HCT116 (cell line): ENCODE measurements at regions not wholly inside any gene's neighbourhood (a gene's known extent, or its start where the extent isn't known, plus 50 kb on each side); places are given as distances from the start of the nearest gene placed in this dataset.

Experiments
- ATAC-seq: fragments of 200-7000 bp; cut with Tn5 transposase; 2 replicates; pipeline ENCODE4 v1.9.1; 2020; ENCODE audit warnings: mild to moderate bottlenecking, moderate library complexity
- BruUV-seq: library from RNA; stranded (reverse); fragments of 400-500 nt; replicated peaks from 2 replicates; lab custom pipeline; 2021; lab: Mats Ljungman, UMichigan
- CTCF ChIA-PET: fragments of 300-600 bp; sonication (Branson Sonifier 250); formaldehyde crosslinking; loops from one replicate; lab custom pipeline; 2021; ENCODE audit warnings: antibody characterized with exemption; lab: Charles Lee
- POLR2A ChIA-PET: fragments of 300-600, 350-600 bp; sonication (Branson Sonifier 250); formaldehyde crosslinking; loops from one replicate; lab custom pipeline; 2021; ENCODE audit warnings: antibody characterized with exemption; lab: Charles Lee
- RAD21 ChIA-PET, 2 experiments: fragments of 300-600 bp; sonication (Branson Sonifier 250); formaldehyde crosslinking; loops; one replicate each; lab custom pipeline; 2023; ENCODE audit warnings: low total read pairs in 2 of 2; ENCODE audit not compliant: uncharacterized antibody in 2 of 2, unreplicated experiment in 2 of 2, low non-redundant PET in 1 of 2; lab: Charles Lee
- DNase-seq: peaks from one replicate; pipeline ENCODE4 v3.0.0-alpha.2; 2010; ENCODE audit warnings: low read depth, low spot score
- H2AFZ ChIP-seq: fragments of 200-600 bp; shearing (Covaris generic), sonication (generic); 2 replicates; pipeline ENCODE4 v1.6.1; 2017; ENCODE audit warnings: low read depth, mixed run types, mixed read lengths, antibody characterized with exemption, low read length; ENCODE audit not compliant: poor library complexity, severe bottlenecking
- H3K27ac ChIP-seq: 2 replicates; pipeline ENCODE4 v1.5.1; 2012; ENCODE audit warnings: low read depth, low read length
- H3K27me3 ChIP-seq: fragments of 200-600 bp; sonication (generic); 2 replicates; pipeline ENCODE4 v1.6.1; 2016; ENCODE audit warnings: mixed run types, low read length, mixed read lengths; ENCODE audit not compliant: insufficient read depth
- H3K36me3 ChIP-seq, 2 experiments: fragments of 200-500 bp in 1 of 2; fragments of 200-600 bp in 1 of 2; sonication (Bioruptor generic) in 1 of 2; sonication (generic) in 1 of 2; 2 replicates each; pipeline versions ENCODE4 v1.5.1 to v1.6.1; 2014 to 2016; ENCODE audit warnings: low read length in 2 of 2, inconsistent platforms in 1 of 2, mixed read lengths in 1 of 2, mixed run types in 1 of 2; ENCODE audit not compliant: insufficient read depth in 2 of 2, control insufficient read depth in 1 of 2
- H3K4me1 ChIP-seq, 2 experiments: fragments of 200-600 bp in 1 of 2; sonication (generic) in 1 of 2; 2 replicates each; pipeline versions ENCODE4 v1.5.1 to v1.6.1; 2012 to 2017; ENCODE audit warnings: low read length in 2 of 2, inconsistent platforms in 1 of 2, mild to moderate bottlenecking in 1 of 2, mixed read lengths in 1 of 2, mixed run types in 1 of 2, moderate library complexity in 1 of 2; ENCODE audit not compliant: insufficient read depth in 2 of 2, control insufficient read depth in 1 of 2
- H3K4me2 ChIP-seq: fragments of 200-600 bp; sonication (generic); 2 replicates; pipeline ENCODE4 v1.6.1; 2017; ENCODE audit warnings: mixed run types, low read length, mixed read lengths
- H3K4me3 ChIP-seq, 2 experiments: fragments of 200-600 bp in 1 of 2; sonication (generic) in 1 of 2; replicated peaks in 1 of 2; 2 replicates each; pipeline ENCODE4 v1.5.1; 2011 to 2016; ENCODE audit warnings: low read length in 2 of 2, control low read depth in 1 of 2, low read depth in 1 of 2, mild to moderate bottlenecking in 1 of 2, mixed read lengths in 1 of 2, mixed run types in 1 of 2
- H3K79me2 ChIP-seq: fragments of 200-600 bp; sonication (generic); 2 replicates; pipeline ENCODE4 v1.6.1; 2017; ENCODE audit warnings: mild to moderate bottlenecking, mixed run types, low read length, moderate library complexity, mixed read lengths; ENCODE audit not compliant: insufficient read depth
- H3K9ac ChIP-seq: fragments of 200-600 bp; sonication (generic); 2 replicates; pipeline ENCODE4 v1.6.1; 2016; ENCODE audit warnings: low read length, mixed read lengths
- H3K9me2 ChIP-seq: fragments of 200-600 bp; sonication (generic), shearing (Covaris generic); 2 replicates; pipeline ENCODE4 v1.6.1; 2017; ENCODE audit warnings: mixed run types, mild to moderate bottlenecking, moderate library complexity; ENCODE audit not compliant: insufficient read depth
- H3K9me3 ChIP-seq, 2 experiments: fragments of 200-500 bp in 1 of 2; fragments of 200-600 bp in 1 of 2; sonication (Bioruptor generic) in 1 of 2; sonication (generic) in 1 of 2; 2 replicates each; pipeline ENCODE4 v1.6.1; 2014 to 2017; ENCODE audit warnings: low read length in 2 of 2, mixed read lengths in 2 of 2, inconsistent platforms in 1 of 2, low read depth in 1 of 2, mild to moderate bottlenecking in 1 of 2, mixed run types in 1 of 2, moderate library complexity in 1 of 2; ENCODE audit not compliant: control insufficient read depth in 1 of 2, insufficient read depth in 1 of 2
- H4K20me1 ChIP-seq: fragments of 200-600 bp; sonication (generic), shearing (Covaris generic); 2 replicates; pipeline ENCODE4 v1.6.1; 2017; ENCODE audit warnings: mixed run types, mild to moderate bottlenecking, moderate library complexity; ENCODE audit not compliant: insufficient read depth
- CEBPB ChIP-seq: IDR thresholded peaks from 2 replicates; pipeline ENCODE4 v1.6.1; 2012; ENCODE audit warnings: low read depth
- EGR1 ChIP-seq: IDR thresholded peaks from 2 replicates; pipeline ENCODE4 v1.6.1; 2012; ENCODE audit warnings: low read depth
- ELF1 ChIP-seq: IDR thresholded peaks from 2 replicates; pipeline ENCODE4 v1.6.1; 2012; ENCODE audit warnings: low read depth, borderline replicate concordance
- EZH2 ChIP-seq: fragments of 200-600 bp; sonication (generic); IDR thresholded peaks from 2 replicates; pipeline ENCODE4 v1.6.1; 2017; ENCODE audit warnings: antibody characterized with exemption, mixed run types
- EZH2phosphoT487 ChIP-seq: fragments of 200-600 bp; IDR thresholded peaks from 2 replicates; pipeline ENCODE4 v1.6.1; 2018; ENCODE audit warnings: antibody characterized with exemption, borderline replicate concordance
- POLR2A ChIP-seq: IDR thresholded peaks from 2 replicates; pipeline ENCODE4 v1.7.0; 2011; ENCODE audit warnings: borderline replicate concordance; ENCODE audit not compliant: insufficient read depth, insufficient read length; ENCODE audit errors: extremely low read depth
- RAD21 ChIP-seq: IDR thresholded peaks from 2 replicates; pipeline ENCODE4 v1.6.1; 2012; ENCODE audit warnings: low read depth, mild to moderate bottlenecking
- REST ChIP-seq: IDR thresholded peaks from 2 replicates; pipeline ENCODE4 v1.6.1; 2012; ENCODE audit warnings: low read depth
- SIN3A ChIP-seq: IDR thresholded peaks from 2 replicates; pipeline ENCODE4 v1.6.1; 2012; ENCODE audit warnings: low read depth
- SP1 ChIP-seq: IDR thresholded peaks from 2 replicates; pipeline ENCODE4 v1.6.1; 2012; ENCODE audit warnings: low read depth
- TCF7L2 ChIP-seq: IDR thresholded peaks from 2 replicates; pipeline ENCODE4 v1.7.0; 2011; ENCODE audit warnings: borderline replicate concordance, inconsistent platforms; ENCODE audit not compliant: insufficient read depth, insufficient read length; ENCODE audit errors: extremely low read depth
- YY1 ChIP-seq: IDR thresholded peaks from 2 replicates; pipeline ENCODE4 v1.6.1; 2011; ENCODE audit warnings: low read length, low read depth, moderate library complexity, mild to moderate bottlenecking; ENCODE audit not compliant: insufficient replicate concordance; ENCODE audit errors: extremely low read depth
- ZBTB33 ChIP-seq: IDR thresholded peaks from 2 replicates; pipeline ENCODE4 v1.6.1; 2011; ENCODE audit warnings: mild to moderate bottlenecking, low read length, moderate library complexity; ENCODE audit not compliant: insufficient replicate concordance; ENCODE audit errors: extremely low read depth
- ZNF274 ChIP-seq: fragments of 200-500 bp; sonication (Bioruptor generic); IDR thresholded peaks from 2 replicates; pipeline ENCODE4 v1.6.1; 2014; ENCODE audit warnings: mild to moderate bottlenecking, low read depth, low read length, inconsistent platforms
- intact Hi-C: fragments of 100-400 bp; cut with micrococcal nuclease; formaldehyde crosslinking; loops from 2 replicates; pipeline ENCODE4 v1.10.0; 2022
- TF ChIP-seq, protein P1 (sequence below): IDR thresholded peaks from 2 replicates; pipeline ENCODE4 v1.6.1; 2012

DNA sequence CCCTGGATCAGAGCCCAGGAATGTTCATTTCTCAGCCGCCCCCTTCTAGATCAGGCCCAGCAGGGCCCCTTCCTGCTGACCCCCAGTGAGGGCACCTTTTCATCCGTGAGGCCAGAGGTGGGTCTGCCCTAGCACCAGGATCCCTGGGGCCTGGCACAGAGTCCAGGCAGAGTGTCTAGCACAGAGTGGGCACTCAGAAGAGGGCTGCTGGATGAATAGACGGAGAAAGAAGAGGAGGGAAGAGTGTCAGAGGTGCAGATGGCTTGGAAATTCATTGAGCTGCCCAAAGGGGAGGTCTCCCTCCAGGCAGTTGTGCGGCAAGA lies 106.5 kb downstream of the CPZ start (continued):
- TF ChIP-seq ZBTB33 (no peak), POLR2A (no peak), EZH2 (no peak)

DNA sequence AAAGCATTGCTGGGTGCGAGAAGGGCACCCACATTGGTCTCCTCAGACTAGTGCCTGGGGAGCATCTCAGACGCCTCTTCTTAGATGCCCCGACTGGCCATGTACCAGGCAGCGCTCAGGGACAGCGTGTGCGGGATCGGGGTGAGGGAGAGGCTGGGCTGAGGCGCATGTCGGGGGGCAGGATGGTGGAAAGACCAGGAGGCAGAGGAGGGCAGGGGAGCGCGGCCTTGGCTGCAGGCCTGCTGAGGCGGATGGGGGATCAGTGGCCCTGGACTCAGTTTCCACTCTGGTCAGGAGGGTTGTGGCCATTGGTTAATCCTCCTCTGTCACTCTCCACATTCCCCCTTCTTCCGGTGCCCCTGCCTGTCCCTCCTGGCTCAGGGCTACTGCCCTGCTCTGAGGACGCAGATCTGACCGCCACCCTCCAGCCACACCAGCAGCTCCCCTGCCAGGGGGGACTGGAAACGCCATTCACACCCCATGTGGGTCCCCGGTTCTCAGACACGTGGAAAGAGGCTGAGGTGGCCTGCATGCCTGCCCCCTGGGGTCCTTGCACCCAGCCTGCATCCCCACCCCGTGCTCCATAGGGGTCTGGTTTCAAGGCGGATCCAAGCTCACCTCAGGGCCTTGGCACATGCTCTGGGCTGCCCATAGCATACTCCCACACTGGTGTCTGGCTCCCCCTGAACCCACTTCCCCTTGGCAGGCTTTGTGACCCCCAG lies 105.9 kb downstream of the CPZ start:
- intact Hi-C loops, result no loop called here
- Histone ChIP-seq H3K9me2 (no peaks in the 10 kb centered on the region), H3K9me3 (no peaks in the 10 kb centered on the region), H3K4me1 (no peaks in the 10 kb centered on the region), H3K9ac (no peak overlapping the region), H3K27ac (no peak overlapping the region), H2AFZ (no peak overlapping the region), H3K79me2 (no peaks in the 10 kb centered on the region), H4K20me1 (no peaks in the 10 kb centered on the region), H3K36me3 (no peaks in the 10 kb centered on the region), H3K4me3 (no peak overlapping the region), H3K27me3 (0 out of 2 replicates have a peak, but pooled peaks cover 2% of the 10 kb centered on the region), H3K4me2 (no peak overlapping the region)
- CTCF ChIA-PET, result no interaction called here
- TF ChIP-seq SP1, result no peak
- TF ChIP-seq, protein P1, sequence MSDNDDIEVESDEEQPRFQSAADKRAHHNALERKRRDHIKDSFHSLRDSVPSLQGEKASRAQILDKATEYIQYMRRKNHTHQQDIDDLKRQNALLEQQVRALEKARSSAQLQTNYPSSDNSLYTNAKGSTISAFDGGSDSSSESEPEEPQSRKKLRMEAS, result no peak
- no peak for TF ChIP-seq CEBPB
- TF ChIP-seq POLR2A, result no peak
- TF ChIP-seq YY1, result no peak
- no peak for TF ChIP-seq EZH2phosphoT487
- TF ChIP-seq TCF7L2, result no peak
- TF ChIP-seq SIN3A, result no peak
- no peak for TF ChIP-seq REST
- no peak for TF ChIP-seq RAD21
- no peak for TF ChIP-seq ELF1
- no peak for TF ChIP-seq ZNF274
- TF ChIP-seq EGR1, result no peak
- no TSS peak for BruUV-seq
- ATAC-seq (no peak), DNase-seq (no peak)
- POLR2A ChIA-PET, result no interaction called here
- RAD21 ChIA-PET, result no interaction called here
